Spinal cord (tissue), 9 donors: ENCODE measurements at regions not wholly inside any gene's neighbourhood (a gene's known extent, or its start where the extent isn't known, plus 50 kb on each side); places are given as distances from the start of the nearest gene placed in this dataset.
A peak's percentile ranks its signal among the peaks of the same experiment; 100 is the strongest.

Experiments used
- DNase-seq, 6 donors: peaks; one replicate each; pipeline versions ENCODE4 v3.0.0 to v3.0.0-alpha.2; 2013 to 2015; ENCODE audit warnings: low spot score in 6 of 6, low read depth in 4 of 6
- H3K27ac ChIP-seq: one replicate; pipeline ENCODE4 v1.5.1; 2013; ENCODE audit warnings: low read depth, low read length, control low read depth
- H3K27me3 ChIP-seq: one replicate; pipeline ENCODE4 v1.6.1; 2013; ENCODE audit warnings: low read length; ENCODE audit not compliant: control insufficient read depth, insufficient read depth
- H3K36me3 ChIP-seq: one replicate; pipeline ENCODE4 v1.6.1; 2013; ENCODE audit warnings: low read length; ENCODE audit not compliant: control insufficient read depth, insufficient read depth
- H3K4me1 ChIP-seq: one replicate; pipeline ENCODE4 v1.6.1; 2013; ENCODE audit warnings: low read length; ENCODE audit not compliant: control insufficient read depth, insufficient read depth
- H3K4me3 ChIP-seq: one replicate; pipeline ENCODE4 v1.5.1; 2013; ENCODE audit warnings: low read depth, low read length, control low read depth
- H3K9me3 ChIP-seq: one replicate; pipeline ENCODE4 v1.6.1; 2013; ENCODE audit warnings: low read length; ENCODE audit not compliant: control insufficient read depth, insufficient read depth
- WGBS: methylation state at CpG from one replicate; pipeline ENCODE4 v1.1.5; 2013; ENCODE audit warnings: missing lambda C conversion rate; ENCODE audit not compliant: insufficient coverage; 5-methylcytosine and 5-hydroxymethylcytosine counted together
- donor health status: healthy.

DNA sequence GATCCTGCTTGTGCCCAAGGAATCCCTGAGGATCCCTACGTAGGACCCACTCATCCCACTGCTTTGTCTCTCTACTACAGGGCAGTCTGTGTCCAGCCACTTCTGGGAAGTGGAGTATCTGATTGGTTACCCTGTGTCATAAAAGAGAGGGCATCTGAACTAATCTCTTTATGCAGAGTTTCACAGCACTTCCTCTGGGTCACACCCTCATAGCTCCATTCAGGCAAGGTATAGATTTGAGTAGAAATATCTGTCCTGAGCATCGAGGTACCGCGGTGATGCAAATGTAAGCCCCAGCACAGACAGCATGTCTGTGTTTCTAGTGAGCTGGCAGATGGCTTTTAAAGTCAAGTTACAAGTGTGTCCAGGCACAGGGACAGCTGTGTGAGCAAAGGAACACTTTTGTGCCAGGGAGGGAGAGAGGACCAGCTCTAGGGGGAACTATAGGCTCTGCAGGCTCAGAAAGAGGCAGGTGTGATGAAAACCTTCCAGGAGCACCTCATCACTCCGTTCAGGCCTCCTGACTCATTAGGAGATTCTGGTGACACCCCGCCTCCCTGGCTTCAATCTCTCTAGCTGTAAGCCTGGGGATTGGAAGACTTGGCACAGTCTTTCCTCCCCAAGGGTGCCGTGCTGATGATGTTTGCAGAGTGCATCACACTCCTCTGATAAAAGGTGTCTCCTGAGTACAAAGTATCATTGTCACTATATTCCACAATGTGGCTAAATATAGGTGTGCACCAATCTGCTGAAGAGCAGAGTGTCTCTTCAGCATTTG, 84.3 kb upstream of the UBL3 start:
- DNase-seq = peak in 1 of 6 donors; percentile 24
- no peaks in the 10 kb centered on the region for H3K9me3 ChIP-seq
- peaks cover 21% of the 10 kb centered on the region for H3K4me1 ChIP-seq
- no peaks in the 10 kb centered on the region for H3K27me3 ChIP-seq
- no peak overlapping the region for H3K27ac ChIP-seq
- H3K4me3 ChIP-seq = no peak overlapping the region
- no peaks in the 10 kb centered on the region for H3K36me3 ChIP-seq
- WGBS = 57% methylated on average over 5 of the region's 7 CpGs

DNA sequence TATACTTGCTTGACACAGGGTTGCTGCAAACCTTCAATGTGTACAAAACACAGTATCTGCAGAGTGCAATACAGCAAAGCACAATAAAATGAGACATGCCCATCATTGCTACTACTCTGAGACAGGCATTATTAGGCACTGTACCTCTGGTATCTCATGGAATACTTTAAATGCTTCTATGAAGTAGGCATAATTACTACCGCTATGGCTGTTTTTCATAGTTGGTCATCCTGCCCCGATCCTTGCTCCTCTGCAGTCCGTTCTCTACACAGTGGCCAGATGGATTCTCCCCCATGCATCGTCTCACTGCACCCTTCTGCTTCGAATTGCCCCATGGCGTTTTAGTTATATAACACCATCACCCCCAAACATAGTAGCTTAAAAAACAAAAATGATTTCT, 83.0 kb upstream of the UBL3 start:
- Histone ChIP-seq H3K36me3 (no peaks in the 10 kb centered on the region), H3K27me3 (no peaks in the 10 kb centered on the region), H3K4me3 (no peak overlapping the region), H3K9me3 (no peaks in the 10 kb centered on the region), H3K4me1 (peaks cover 21% of the 10 kb centered on the region), H3K27ac (no peak overlapping the region)
- DNase-seq = no peak
- 95% methylated on average over 3 of the region's 6 CpGs for WGBS

DNA sequence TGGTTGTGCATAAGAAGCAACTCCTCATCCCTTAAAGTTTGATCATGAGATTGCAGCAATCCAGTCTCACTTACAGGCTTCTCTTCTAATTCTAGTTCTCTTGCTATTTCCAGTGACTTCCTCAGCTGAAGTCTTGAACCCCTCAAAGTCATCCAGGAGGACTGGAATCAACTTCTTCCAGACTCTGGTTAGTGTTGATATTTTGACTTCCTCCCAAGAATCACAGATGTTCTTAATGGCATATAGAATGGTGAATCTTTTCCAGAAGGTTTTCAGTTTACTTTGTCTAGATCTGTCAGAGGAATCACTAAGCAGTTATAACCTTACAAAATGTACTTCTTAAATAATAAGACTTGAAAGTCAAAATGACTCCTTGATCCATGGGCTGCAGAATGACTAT, 81.3 kb upstream of the UBL3 start:
- Histone ChIP-seq H3K9me3 (no peaks in the 10 kb centered on the region), H3K27me3 (no peaks in the 10 kb centered on the region), H3K4me1 (peaks cover 14% of the 10 kb centered on the region), H3K4me3 (no peak overlapping the region), H3K27ac (no peak overlapping the region), H3K36me3 (no peaks in the 10 kb centered on the region)
- DNase-seq = no peak

DNA sequence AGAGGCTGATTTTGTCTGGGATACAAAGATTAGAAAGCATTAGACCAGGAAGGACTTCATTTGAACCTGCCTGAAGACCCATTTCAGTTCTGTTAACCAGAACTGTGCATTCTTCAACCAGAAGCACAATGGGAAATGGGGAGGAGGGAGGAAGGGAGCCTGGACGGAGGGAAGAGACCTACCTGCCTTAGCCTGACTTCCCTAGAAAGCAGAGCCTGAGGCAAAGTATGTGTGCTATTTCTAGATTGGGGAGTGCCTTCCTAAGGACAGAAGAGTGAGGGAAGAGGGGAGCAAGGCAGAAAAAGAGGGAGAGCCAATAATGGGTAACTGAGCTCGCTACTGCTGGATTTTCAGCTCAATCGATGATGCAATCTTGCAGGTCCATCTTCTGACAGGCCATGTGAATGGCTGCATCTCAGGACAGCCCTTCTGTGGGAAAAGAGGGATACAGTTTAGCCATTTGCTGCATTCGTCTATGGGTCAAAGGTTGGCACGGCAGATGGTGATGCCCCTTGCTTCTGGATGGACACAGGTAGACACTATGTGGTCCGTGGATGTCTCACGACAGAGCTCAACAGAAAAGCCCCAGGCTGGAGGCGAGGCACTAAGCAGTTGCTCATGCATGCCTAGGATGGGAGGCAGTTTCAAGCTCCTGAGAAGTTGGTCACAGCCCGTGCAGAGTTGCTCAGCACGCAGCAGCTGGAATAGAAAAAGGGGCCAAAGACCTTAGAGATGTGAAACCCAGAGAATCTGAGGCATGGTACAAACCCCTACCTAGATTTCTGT, 78.8 kb upstream of the UBL3 start:
- no peaks in the 10 kb centered on the region for H3K9me3 ChIP-seq
- no peaks in the 10 kb centered on the region for H3K36me3 ChIP-seq
- H3K4me1 ChIP-seq = peaks cover 14% of the 10 kb centered on the region
- H3K27me3 ChIP-seq = no peaks in the 10 kb centered on the region
- WGBS = 88% methylated on average over 10 of the region's 10 CpGs
- DNase-seq = no peak
- no peak overlapping the region for H3K4me3 ChIP-seq
- no peak overlapping the region for H3K27ac ChIP-seq

DNA sequence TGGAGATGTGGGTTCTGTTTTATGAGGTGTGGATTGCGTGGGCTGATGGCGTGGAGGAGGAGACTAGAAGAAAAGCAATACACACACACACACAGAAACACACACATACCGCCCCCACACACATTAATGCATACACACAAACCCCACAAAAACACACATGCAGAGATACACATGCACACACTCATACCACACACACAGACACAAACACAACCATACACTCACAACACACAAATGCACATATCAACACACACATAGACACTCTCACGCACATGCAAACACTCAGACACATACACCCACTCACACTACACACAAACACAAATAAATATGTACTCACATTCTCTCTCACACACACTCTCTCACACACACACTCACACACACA, 75.7 kb upstream of the UBL3 start:
- WGBS = 83% methylated on average over 2 of the region's 4 CpGs
- H3K4me3 ChIP-seq = no peak overlapping the region
- H3K9me3 ChIP-seq = no peaks in the 10 kb centered on the region
- peak overlapping the region; percentile 29 for H3K27ac ChIP-seq
- DNase-seq = no peak
- peaks cover 23% of the 10 kb centered on the region for H3K4me1 ChIP-seq
- no peaks in the 10 kb centered on the region for H3K27me3 ChIP-seq
- H3K36me3 ChIP-seq = no peaks in the 10 kb centered on the region

DNA sequence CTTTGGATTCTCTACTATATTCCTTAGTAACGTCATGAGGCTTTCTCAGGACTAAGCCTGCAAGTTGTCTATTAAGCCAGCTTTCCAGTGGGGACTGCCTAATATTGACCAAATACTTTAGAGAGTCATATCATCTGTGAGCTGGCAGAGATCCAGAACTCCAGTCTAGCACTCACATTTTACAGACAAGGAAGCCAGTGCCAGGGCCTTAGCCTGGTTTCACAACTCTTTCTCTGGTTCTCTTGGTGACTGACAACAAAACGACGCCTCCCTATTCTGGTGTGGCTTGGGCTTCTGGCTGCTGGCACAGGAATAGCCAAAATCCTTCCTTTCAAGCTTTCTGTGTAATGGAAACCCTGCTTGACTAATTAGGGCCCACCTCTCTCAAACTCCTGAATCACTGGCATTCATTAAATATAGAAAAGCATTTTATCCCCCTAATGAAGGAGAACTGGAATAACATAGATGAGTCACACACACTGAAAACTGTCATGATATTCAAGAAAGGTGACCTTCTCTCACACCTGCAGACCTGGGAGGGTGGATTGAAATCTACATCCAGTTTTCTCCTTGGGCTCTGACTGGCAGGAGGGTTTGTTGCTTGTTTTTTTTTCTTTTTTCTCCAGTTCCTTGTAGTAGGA, 75.2 kb upstream of the UBL3 start:
- H3K4me1 ChIP-seq = peaks cover 23% of the 10 kb centered on the region
- peak in 2 of 6 donors; percentile 86 for DNase-seq

DNA sequence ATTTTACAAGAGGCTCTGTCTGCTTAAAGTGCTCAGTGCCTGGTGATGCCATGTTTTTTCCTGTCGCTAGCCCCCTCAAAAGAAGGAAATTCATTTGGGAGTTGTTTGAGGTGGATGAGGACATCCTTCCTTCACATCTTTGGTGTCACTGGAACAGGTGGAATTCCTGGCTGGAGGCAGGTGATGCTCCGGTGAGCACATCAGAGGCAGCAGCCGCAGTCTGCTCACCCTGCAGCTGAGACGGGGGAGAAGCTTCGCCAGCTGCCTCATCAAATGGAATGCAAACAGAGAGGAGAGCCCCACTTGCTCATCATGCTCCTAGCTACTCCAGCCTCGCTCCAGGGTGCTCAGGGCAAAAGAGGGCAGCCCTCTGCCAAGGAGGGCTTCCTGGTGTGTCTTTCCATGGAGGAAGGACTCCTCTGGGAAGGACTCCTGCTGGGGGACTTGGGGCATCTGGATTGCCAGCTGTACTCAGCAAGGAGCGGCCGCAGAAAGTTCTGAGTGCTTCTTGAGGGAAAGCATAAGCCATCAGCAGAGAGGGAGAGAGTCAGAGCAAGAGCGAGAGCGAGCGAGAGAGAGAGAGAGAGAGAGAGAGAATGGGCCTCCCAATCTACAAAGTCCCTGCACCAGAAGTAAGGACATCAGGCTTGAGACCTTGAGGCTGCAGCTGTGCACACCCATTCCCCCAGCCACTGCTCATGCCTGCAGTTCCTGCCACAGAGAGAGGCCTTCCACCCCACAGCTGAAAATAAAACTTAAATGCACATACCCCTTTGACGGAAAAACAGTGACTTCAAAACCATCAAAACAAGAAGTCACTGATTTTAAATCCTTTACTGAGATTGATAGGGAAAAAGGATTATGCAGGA, 74.3 kb upstream of the UBL3 start:
- Histone ChIP-seq H3K4me3 (no peak overlapping the region), H3K9me3 (no peaks in the 10 kb centered on the region), H3K27me3 (no peaks in the 10 kb centered on the region), H3K36me3 (no peaks in the 10 kb centered on the region), H3K4me1 (peaks cover 23% of the 10 kb centered on the region), H3K27ac (peak overlapping the region; percentile 62)
- DNase-seq = peak in 1 of 6 donors; percentile 47
- WGBS = 86% methylated on average over 7 of the region's 12 CpGs

More for the DNA sequence above, 75.2 kb upstream of the UBL3 start:
- H3K9me3 ChIP-seq = no peaks in the 10 kb centered on the region
- no peaks in the 10 kb centered on the region for H3K27me3 ChIP-seq
- no peak overlapping the region for H3K4me3 ChIP-seq
- peak overlapping the region; percentile 29 for H3K27ac ChIP-seq
- no peaks in the 10 kb centered on the region for H3K36me3 ChIP-seq
- 15% methylated on average over 2 of the region's 3 CpGs for WGBS

DNA sequence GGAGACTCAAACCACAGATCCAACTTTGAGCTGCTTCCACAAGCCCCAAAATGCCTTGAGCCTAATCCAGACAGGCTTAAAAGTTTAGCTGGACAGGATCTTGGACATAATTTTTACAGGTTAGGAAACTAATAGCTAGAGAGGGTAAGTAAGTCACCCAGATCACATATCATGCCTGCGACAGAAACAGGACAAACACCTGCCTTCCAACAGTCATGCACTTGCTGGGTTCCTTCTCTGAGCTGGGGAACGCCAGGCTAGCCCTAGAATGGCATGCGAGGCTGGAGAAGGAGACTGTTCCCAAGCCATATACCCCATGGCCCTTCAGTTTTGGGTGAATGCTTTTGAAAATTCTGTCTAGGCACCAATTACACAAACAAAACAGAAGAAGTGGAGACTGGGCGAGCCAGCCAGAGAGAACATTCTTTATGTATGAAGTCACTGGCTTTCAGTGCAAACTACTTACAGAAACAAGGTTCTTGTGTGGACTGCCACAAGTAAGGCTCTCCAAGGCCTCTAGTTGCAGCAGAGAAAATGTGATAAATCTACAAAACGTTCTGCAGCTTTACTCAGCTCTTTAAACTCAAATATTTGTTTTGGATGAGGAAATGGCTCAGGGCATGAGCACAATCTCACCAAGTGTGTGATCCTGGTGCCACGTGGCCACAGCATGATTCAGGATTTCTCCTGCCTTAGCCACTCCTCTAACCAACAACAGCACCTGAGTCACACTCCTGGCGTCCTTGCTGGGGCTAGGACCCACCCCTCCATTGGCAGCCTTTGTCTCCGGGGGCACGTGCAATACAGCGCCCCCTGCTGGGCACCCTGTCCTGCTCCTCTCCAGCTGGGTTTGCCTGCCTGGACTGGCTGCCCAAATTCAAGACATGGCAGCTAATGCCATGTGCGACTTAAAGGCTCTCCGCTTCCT, 73.4 kb upstream of the UBL3 start:
- peaks cover 25% of the 10 kb centered on the region for H3K4me1 ChIP-seq
- H3K4me3 ChIP-seq = no peak overlapping the region
- DNase-seq = peak in 2 of 6 donors; percentile 19 to 71
- no peaks in the 10 kb centered on the region for H3K36me3 ChIP-seq
- H3K27me3 ChIP-seq = no peaks in the 10 kb centered on the region
- 44% methylated on average over 9 of the region's 12 CpGs for WGBS
- H3K9me3 ChIP-seq = no peaks in the 10 kb centered on the region
- H3K27ac ChIP-seq = peak overlapping the region; percentile 62
